SK-N-SH (cell line): ENCODE measurements at regions not wholly inside any gene's neighbourhood (a gene's known extent, or its start where the extent isn't known, plus 50 kb on each side); places are given as distances from the start of the nearest gene placed in this dataset.

Experiments
- CTCF ChIA-PET: fragments of 300-600, 350-600 bp; formaldehyde crosslinking; extraction: SDS; loops from one replicate; lab custom pipeline; 2021; lab: Yijun Ruan, JAX
- POLR2A ChIA-PET: fragments of 350-600 bp; sonication (Branson Sonifier 250); formaldehyde crosslinking; extraction: SDS; loops from one replicate; lab custom pipeline; 2020; ENCODE audit warnings: antibody characterized with exemption, inconsistent platforms; lab: Yijun Ruan, JAX
- DNase-seq: peaks from one replicate; pipeline ENCODE4 v3.0.0; 2012
- H2AFZ ChIP-seq: fragments of 200-600 bp; sonication (generic); 2 replicates; pipeline ENCODE4 v1.8.1; 2016; ENCODE audit warnings: antibody characterized with exemption, mild to moderate bottlenecking, low read depth
- H3F3A ChIP-seq: fragments of 200-600 bp; sonication (generic); replicated peaks from 2 replicates; pipeline ENCODE3; 2016; ENCODE audit warnings: antibody characterized with exemption, mild to moderate bottlenecking; ENCODE audit not compliant: insufficient read depth
- H3K27ac ChIP-seq, 2 experiments: fragments of 200-500 bp in 1 of 2; fragments of 200-600 bp in 1 of 2; sonication (Bioruptor generic) in 1 of 2; sonication (generic), shearing (Covaris generic) in 1 of 2; 2 replicates each; pipeline versions ENCODE4 v1.5.1 to v1.6.1; 2014 to 2016; ENCODE audit warnings: low read depth in 2 of 2, inconsistent platforms in 1 of 2, low read length in 1 of 2, mild to moderate bottlenecking in 1 of 2, mixed read lengths in 1 of 2
- H3K27me3 ChIP-seq: fragments of 200-600 bp; sonication (generic), shearing (Covaris generic); 2 replicates; pipeline ENCODE4 v1.6.1; 2016; ENCODE audit warnings: mixed run types; ENCODE audit not compliant: insufficient read depth
- H3K36me3 ChIP-seq, 2 experiments: fragments of 200-500 bp in 1 of 2; fragments of 200-600 bp in 1 of 2; sonication (Bioruptor generic) in 1 of 2; sonication (generic) in 1 of 2; replicated peaks in 1 of 2; 2 replicates each; pipeline versions ENCODE3 to v1.5.1; 2014 to 2016; ENCODE audit warnings: low read length in 1 of 2, mild to moderate bottlenecking in 1 of 2; ENCODE audit not compliant: insufficient read depth in 2 of 2, control insufficient read depth in 1 of 2
- H3K4me1 ChIP-seq, 2 experiments: fragments of 200-500 bp in 1 of 2; fragments of 200-600 bp in 1 of 2; sonication (Bioruptor generic) in 1 of 2; sonication (generic), shearing (Covaris generic) in 1 of 2; 2 replicates each; pipeline versions ENCODE4 v1.5.1 to v1.6.1; 2014 to 2016; ENCODE audit warnings: low read depth in 1 of 2, low read length in 1 of 2, mixed run types in 1 of 2; ENCODE audit not compliant: insufficient read depth in 2 of 2, control insufficient read depth in 1 of 2
- H3K4me2 ChIP-seq: fragments of 200-600 bp; sonication (generic), shearing (Covaris generic); 2 replicates; pipeline ENCODE4 v1.6.1; 2017; ENCODE audit warnings: mixed run types
- H3K4me3 ChIP-seq, 2 experiments: fragments of 200-500 bp in 1 of 2; fragments of 200-600 bp in 1 of 2; sonication (Bioruptor generic) in 1 of 2; sonication (generic), shearing (Covaris generic) in 1 of 2; 2 replicates each; pipeline versions ENCODE4 v1.5.1 to v1.8.1; 2014 to 2016; ENCODE audit warnings: low read depth in 2 of 2, inconsistent platforms in 1 of 2, low read length in 1 of 2, mild to moderate bottlenecking in 1 of 2, mixed read lengths in 1 of 2, moderate library complexity in 1 of 2
- H3K79me2 ChIP-seq: fragments of 200-600 bp; sonication (generic); 2 replicates; pipeline ENCODE4 v1.8.1; 2017; ENCODE audit warnings: mild to moderate bottlenecking; ENCODE audit not compliant: insufficient read depth
- H3K9ac ChIP-seq: fragments of 200-600 bp; sonication (generic); 2 replicates; pipeline ENCODE4 v1.6.1; 2017; ENCODE audit warnings: mixed run types
- H3K9me2 ChIP-seq: fragments of 200-600 bp; sonication (generic); 2 replicates; pipeline ENCODE4 v1.6.1; 2017; ENCODE audit warnings: mixed run types
- H3K9me3 ChIP-seq: fragments of 200-600 bp; sonication (generic); 2 replicates; pipeline ENCODE4 v1.6.1; 2017; ENCODE audit warnings: mixed run types, mild to moderate bottlenecking, moderate library complexity
- H4K20me1 ChIP-seq: fragments of 200-600 bp; sonication (generic); 2 replicates; pipeline ENCODE4 v1.6.1; 2017; ENCODE audit warnings: mild to moderate bottlenecking, mixed run types; ENCODE audit not compliant: insufficient read depth
- CTCF ChIP-seq: fragments of 200-600 bp; sonication (generic); IDR thresholded peaks from 2 replicates; pipeline ENCODE4 v1.6.1; 2017; ENCODE audit warnings: antibody characterized with exemption, mild to moderate bottlenecking, moderate library complexity
- EP300 ChIP-seq, 2 experiments: IDR thresholded peaks; 2 replicates each; pipeline versions ENCODE4 v1.4.0 to v1.6.1; 2012; ENCODE audit warnings: borderline replicate concordance in 1 of 2, low read depth in 1 of 2, low read length in 1 of 2
- EZH2phosphoT487 ChIP-seq: fragments of 200-600 bp; sonication (generic); IDR thresholded peaks from 2 replicates; pipeline ENCODE4 v1.6.1; 2017; ENCODE audit warnings: low read depth, mixed run types, mild to moderate bottlenecking, antibody characterized with exemption, moderate library complexity, borderline replicate concordance
- GABPA ChIP-seq: IDR thresholded peaks from 2 replicates; pipeline ENCODE4 v1.4.0; 2012; ENCODE audit warnings: low read depth, mild to moderate bottlenecking
- IRF3 ChIP-seq: fragments of 150-350 bp; IDR thresholded peaks from 2 replicates; pipeline ENCODE4 v1.6.1; 2016; ENCODE audit warnings: mild to moderate bottlenecking, low read depth, low read length
- JUND ChIP-seq: IDR thresholded peaks from 2 replicates; pipeline ENCODE4 v1.4.0; 2012
- MAX ChIP-seq: IDR thresholded peaks from 2 replicates; pipeline ENCODE4 v1.4.0; 2012; ENCODE audit warnings: low read depth
- MEF2A ChIP-seq: IDR thresholded peaks from 2 replicates; pipeline ENCODE4 v1.4.0; 2012; ENCODE audit warnings: low read depth, borderline replicate concordance
- MXI1 ChIP-seq: IDR thresholded peaks from 2 replicates; pipeline ENCODE4 v1.6.1; 2012; ENCODE audit warnings: mild to moderate bottlenecking, low read depth, low read length, improper control_type of control experiment
- NFIC ChIP-seq: IDR thresholded peaks from 2 replicates; pipeline ENCODE4 v1.4.0; 2012; ENCODE audit warnings: borderline replicate concordance
- POLR2AphosphoS5 ChIP-seq: IDR thresholded peaks from 2 replicates; pipeline ENCODE4 v1.6.1; 2012; ENCODE audit warnings: low read depth, low read length
- RXRA ChIP-seq: IDR thresholded peaks from 2 replicates; pipeline ENCODE4 v1.4.0; 2012; ENCODE audit warnings: low read depth, mild to moderate bottlenecking, borderline replicate concordance
- SIN3A ChIP-seq: IDR thresholded peaks from 2 replicates; pipeline ENCODE4 v1.6.1; 2012; ENCODE audit warnings: low read depth, mild to moderate bottlenecking, low read length, moderate library complexity, borderline replicate concordance
- SMC3 ChIP-seq: IDR thresholded peaks from 2 replicates; pipeline ENCODE4 v1.6.1; 2012; ENCODE audit warnings: low read depth, low read length, improper control_type of control experiment
- YY1 ChIP-seq: IDR thresholded peaks from 2 replicates; pipeline ENCODE4 v1.4.0; 2012; ENCODE audit warnings: low read depth, mild to moderate bottlenecking
- ZBTB33 ChIP-seq: IDR thresholded peaks from 2 replicates; pipeline ENCODE4 v1.4.0; 2012; ENCODE audit warnings: low read depth, borderline replicate concordance
- WGBS: methylation state at CpG from one replicate; pipeline ENCODE4 v1.1.6; 2017; ENCODE audit warnings: low lambda C conversion rate; 5-methylcytosine and 5-hydroxymethylcytosine counted together

- H3K27me3 ChIP-seq, result no peaks in the 10 kb centered on the region
- no peaks in the 10 kb centered on the region for H3K79me2 ChIP-seq
- no peak overlapping the region for H3K9ac ChIP-seq
- no peaks in the 10 kb centered on the region for H3K36me3 ChIP-seq
- H3K9me2 ChIP-seq, result no peaks in the 10 kb centered on the region
- no peaks in the 10 kb centered on the region for H3K9me3 ChIP-seq
- no peak overlapping the region for H3K4me2 ChIP-seq
- 44% methylated on average over 1 of the region's 1 CpG for WGBS
- H3F3A ChIP-seq, result no peaks in the 10 kb centered on the region
- TF ChIP-seq MAX, result no peak
- TF ChIP-seq GABPA, result no peak
- no peak for TF ChIP-seq CTCF
- no peak for TF ChIP-seq POLR2AphosphoS5
- TF ChIP-seq MEF2A, result no peak
- no peak for TF ChIP-seq SIN3A
- POLR2A ChIA-PET, result no interaction called here
- DNase-seq, result no peak
- no peaks in the 10 kb centered on the region for H4K20me1 ChIP-seq
- no peak overlapping the region for H3K27ac ChIP-seq
- H3K4me3 ChIP-seq, result no peak overlapping the region
- H2AFZ ChIP-seq, result no peak overlapping the region
- no peaks in the 10 kb centered on the region for H3K4me1 ChIP-seq
- CTCF ChIA-PET, result no interaction called here
Measured at GRCh38 chrX:98141466-98141865, 1257.8 kb downstream of the RPA4 start.

GRCh38 chrX:98191003-98191402, 1307.3 kb downstream of the RPA4 start:
- no peak overlapping the region for H3K4me2 ChIP-seq
- no peak overlapping the region for H3K9ac ChIP-seq
- no peaks in the 10 kb centered on the region for H3F3A ChIP-seq
- H3K79me2 ChIP-seq, result no peaks in the 10 kb centered on the region
- H3K9me2 ChIP-seq, result no peaks in the 10 kb centered on the region
- H3K4me1 ChIP-seq, result no peaks in the 10 kb centered on the region
- H3K27me3 ChIP-seq, result no peaks in the 10 kb centered on the region
- POLR2A ChIA-PET, result no interaction called here
- H3K36me3 ChIP-seq, result no peaks in the 10 kb centered on the region
- H2AFZ ChIP-seq, result no peak overlapping the region
- H4K20me1 ChIP-seq, result no peaks in the 10 kb centered on the region
- WGBS, result 63% methylated on average over 1 of the region's 1 CpG
- H3K4me3 ChIP-seq, result no peak overlapping the region
- TF ChIP-seq JUND (no peak), YY1 (no peak), EZH2phosphoT487 (no peak), RXRA (no peak), EP300 (IDR thresholded peaks at IDR 0.05; ENCODE audit: borderline replicate concordance in 1 of 2, low read depth in 1 of 2, low read length in 1 of 2) (no peak), MEF2A (no peak), IRF3 (no peak), SIN3A (no peak), GABPA (no peak), SMC3 (no peak), MXI1 (no peak), NFIC (no peak), ZBTB33 (no peak)
- no peak overlapping the region for H3K27ac ChIP-seq
- no peaks in the 10 kb centered on the region for H3K9me3 ChIP-seq
- CTCF ChIA-PET, result no interaction called here
- no peak for DNase-seq
